ENCODE measurements at regions not wholly inside any gene's neighbourhood (a gene's known extent, or its start where the extent isn't known, plus 50 kb on each side); places are given as distances from the start of the nearest gene placed in this dataset.

DNA sequence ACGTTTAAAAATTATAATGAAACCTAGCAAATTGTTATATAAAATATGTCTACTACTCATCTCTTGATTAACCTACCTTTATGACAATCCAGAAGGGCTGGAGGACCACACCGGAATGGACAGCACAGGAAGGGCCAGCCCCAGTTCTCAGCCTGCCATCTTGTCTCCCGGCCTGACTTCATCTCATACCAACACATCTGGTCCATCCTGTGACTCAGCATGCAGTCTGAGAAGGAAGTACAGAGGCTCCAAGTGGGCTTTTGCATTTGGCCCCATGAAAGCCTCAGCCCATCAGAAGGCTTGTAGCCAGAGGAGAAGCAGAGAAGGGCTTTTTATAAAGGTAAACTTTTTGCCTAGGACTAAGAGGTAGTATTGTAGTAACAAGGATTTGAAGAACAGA lies 436.6 kb downstream of the MRPL39 start:
- Histone ChIP-seq H2BK120ac (ENCODE audit: low read depth, low read length) (no peak overlapping the region), H2BK20ac (ENCODE audit: low read depth, low read length) (no peak overlapping the region), H3K56ac (ENCODE audit: extremely low read depth, insufficient read depth, low read length) (no peak overlapping the region), H3K4me1 (ENCODE audit: control insufficient read depth, insufficient read depth, low read length) (no peaks in the 10 kb centered on the region), H3K18ac (ENCODE audit: low read depth, low read length) (no peak overlapping the region), H3K27me3 (ENCODE audit: control insufficient read depth, insufficient read depth, low read length) (no peaks in the 10 kb centered on the region), H2AK9ac (replicated peaks; ENCODE audit: low read depth, low read length, poor library complexity) (no peak overlapping the region), H3K23ac (ENCODE audit: low read depth, low read length) (no peak overlapping the region), H3K4me3 (ENCODE audit: insufficient read depth, low read depth, low read length) (no peak overlapping the region), H4K8ac (ENCODE audit: low read depth in 2 of 2, low read length in 2 of 2) (no peak overlapping the region), H3K9me3 (ENCODE audit: control insufficient read depth, insufficient read depth, low read length) (peaks cover 5% of the 10 kb centered on the region), H2BK15ac (ENCODE audit: low read depth, low read length) (no peak overlapping the region), H2BK5ac (ENCODE audit: low read depth, low read length, poor library complexity, severe bottlenecking) (no peak overlapping the region), H4K91ac (ENCODE audit: insufficient read depth, low read depth, low read length) (no peak overlapping the region), H3K9ac (ENCODE audit: low read depth, low read length) (no peak overlapping the region), H3K36me3 (ENCODE audit: control insufficient read depth, insufficient read depth, low read length) (no peaks in the 10 kb centered on the region), H2AFZ (replicated peaks; ENCODE audit: low read length, poor library complexity) (no peak overlapping the region), H4K20me1 (ENCODE audit: insufficient read depth, low read length) (no peaks in the 10 kb centered on the region), H3K27ac (ENCODE audit: insufficient read depth, low read length) (no peak overlapping the region), H3K79me1 (ENCODE audit: low read depth in 1 of 2, low read length in 2 of 2) (no peaks in the 10 kb centered on the region), H3K4ac (ENCODE audit: low read depth, low read length) (no peak overlapping the region), H2AK5ac (ENCODE audit: low read depth, low read length) (no peak overlapping the region), H3K4me2 (ENCODE audit: low read depth, low read length) (no peak overlapping the region), H3K14ac (replicated peaks; ENCODE audit: low read depth, low read length) (no peak overlapping the region), H4K5ac (ENCODE audit: low read depth, low read length) (no peak overlapping the region), H3K9me1 (ENCODE audit: insufficient read depth, low read length) (no peaks in the 10 kb centered on the region)
- CTCF ChIA-PET = no interaction called here
- dilution Hi-C loops (cut with HindIII; ENCODE audit: low sequenced_read_pairs, unreplicated experiment) (no loop called here), intact Hi-C loops (cut with micrococcal nuclease) (no loop called here), in situ Hi-C loops (cut with MboI; ENCODE audit: low sequenced_read_pairs) (no loop called here)
- no peak for ATAC-seq (ENCODE audit: low read depth)
- no TSS peak for BruUV-seq (replicated peaks)
- no peak for DNase-seq
- 100% methylated on average over 1 of the region's 3 CpGs; no CpG with 5 or more reads in 1 of the 2 experiments for WGBS, 2 experiments (ENCODE audit: extremely low coverage in 2 of 2, insufficient read length in 1 of 2)
- no peak for TF ChIP-seq MAFK (IDR thresholded peaks at IDR 0.05; ENCODE audit: low read depth, low read length)
- no peak for TF ChIP-seq CHD1 (IDR thresholded peaks at IDR 0.05; ENCODE audit: low read depth, low read length)
- TF ChIP-seq POLR2A (IDR thresholded peaks at IDR 0.05; ENCODE audit: low read depth, low read length) = no peak
- TF ChIP-seq CEBPB (IDR thresholded peaks at IDR 0.05; ENCODE audit: low read depth, low read length) = no peak
- POLR2A ChIA-PET (ENCODE audit: unreplicated experiment) = no interaction called here

Data from IMR-90 (cell line).